Effector memory CD8-positive, alpha-beta T cell (primary cell): ENCODE measurements at regions not wholly inside any gene's neighbourhood (a gene's known extent, or its start where the extent isn't known, plus 50 kb on each side); places are given as distances from the start of the nearest gene placed in this dataset.

Source experiments
- ATAC-seq: fragments of 150-1000 bp; cut with Tn5 transposase; replicated peaks from 2 replicates; pipeline ENCODE4 v1.10.0; 2021; ENCODE audit warnings: mild to moderate bottlenecking, moderate library complexity
- DNase-seq, 3 experiments: peaks; one replicate each; pipeline ENCODE4 v3.0.0; 2021
- H3K27ac Mint-ChIP-seq, 2 donors: one replicate each; pipeline ENCODE4 v1.8.0; 2022; ENCODE audit warnings: mild to moderate bottlenecking in 2 of 2, mixed read lengths in 2 of 2, moderate library complexity in 2 of 2
- H3K27me3 Mint-ChIP-seq, 2 donors: one replicate each; pipeline ENCODE4 v1.8.0; 2022; ENCODE audit warnings: mixed read lengths in 2 of 2
- H3K36me3 Mint-ChIP-seq: one replicate; pipeline ENCODE4 v1.8.0; 2022; ENCODE audit warnings: mild to moderate bottlenecking, moderate library complexity, mixed read lengths; ENCODE audit not compliant: insufficient read depth
- H3K4me1 Mint-ChIP-seq, 2 donors: one replicate each; pipeline ENCODE4 v1.8.0; 2022; ENCODE audit warnings: low read depth in 2 of 2, mixed read lengths in 2 of 2
- H3K4me3 Mint-ChIP-seq, 2 donors: one replicate each; pipeline ENCODE4 v1.8.0; 2022; ENCODE audit warnings: mild to moderate bottlenecking in 2 of 2, mixed read lengths in 2 of 2, moderate library complexity in 2 of 2
- H3K9me3 Mint-ChIP-seq, 2 donors: one replicate each; pipeline ENCODE4 v1.8.0; 2022; ENCODE audit warnings: mixed read lengths in 2 of 2

DNA sequence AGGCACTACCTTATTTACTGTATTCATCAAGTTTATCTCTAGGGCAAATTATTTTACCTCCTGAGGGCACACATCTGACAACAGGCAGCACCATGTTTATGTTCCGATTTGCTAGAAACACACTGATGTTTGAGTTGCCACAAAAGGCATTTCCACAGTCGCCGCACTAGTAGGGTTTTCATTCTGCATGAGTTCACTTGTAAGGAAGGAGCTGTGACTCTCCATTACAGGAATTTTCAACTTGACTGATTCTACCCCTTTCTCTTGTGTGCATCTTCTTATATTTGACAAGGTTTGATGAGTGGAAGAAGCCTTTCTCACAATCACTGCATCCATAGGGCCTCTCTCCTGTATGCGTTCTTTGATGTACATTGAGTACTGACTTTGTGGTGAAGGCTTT is 455.9 kb upstream of the CNTN5 start:
- no peak for ATAC-seq
- Mint-ChIP-seq H3K4me3 (no peak overlapping the region), H3K4me1 (no peaks in the 10 kb centered on the region), H3K9me3 (peaks cover 6 to 7% of the 10 kb centered on the region in 2 donors), H3K36me3 (no peaks in the 10 kb centered on the region), H3K27ac (no peak overlapping the region), H3K27me3 (no peaks in the 10 kb centered on the region)
- DNase-seq = no peak

DNA sequence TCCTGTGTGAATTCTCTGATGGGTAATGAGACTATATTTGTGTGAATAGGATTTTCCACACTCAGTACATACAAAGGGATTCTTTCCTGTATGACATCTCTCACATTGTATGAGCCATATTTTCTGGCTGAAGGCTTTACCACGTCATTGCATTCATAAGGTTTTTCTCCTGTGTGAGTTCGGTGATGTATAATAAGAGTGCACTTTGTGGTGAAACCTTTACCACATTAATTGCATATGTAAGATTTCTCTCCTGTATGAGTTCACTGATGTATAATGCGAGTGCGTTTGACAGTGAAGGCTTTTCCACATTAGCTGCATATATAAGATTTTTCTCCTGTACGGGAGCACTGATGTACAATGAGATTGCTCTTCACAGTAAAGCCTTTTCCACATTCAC is 455.4 kb upstream of the CNTN5 start:
- Mint-ChIP-seq H3K36me3 (no peaks in the 10 kb centered on the region), H3K27ac (no peak overlapping the region), H3K27me3 (no peaks in the 10 kb centered on the region), H3K4me1 (no peaks in the 10 kb centered on the region), H3K9me3 (peaks cover 7 to 8% of the 10 kb centered on the region in 2 donors), H3K4me3 (no peak overlapping the region)
- ATAC-seq (no peak), DNase-seq (no peak)

DNA sequence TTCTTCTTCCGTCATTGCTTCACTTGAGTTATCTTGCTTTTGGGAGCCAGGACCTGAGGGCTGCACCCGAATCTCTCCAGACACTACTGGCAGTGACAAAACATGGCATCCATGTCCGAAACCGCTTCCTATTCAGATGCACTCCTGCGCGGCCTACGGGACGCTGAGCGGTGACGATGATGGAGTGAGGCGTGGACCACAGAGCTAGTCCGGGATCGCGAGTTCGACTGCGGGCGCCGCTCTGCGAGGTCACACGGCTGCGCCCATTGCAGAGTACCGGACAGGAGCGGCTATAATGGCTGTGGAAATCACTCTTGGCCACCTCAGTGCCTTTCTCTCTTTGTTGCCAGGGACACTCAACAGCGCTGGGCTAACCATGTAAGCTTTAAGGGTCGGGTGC is 453.8 kb upstream of the CNTN5 start:
- ATAC-seq = no peak
- DNase-seq = no peak
- Mint-ChIP-seq H3K4me3 (no peak overlapping the region), H3K9me3 (peaks cover 7 to 10% of the 10 kb centered on the region in 2 donors), H3K36me3 (no peaks in the 10 kb centered on the region), H3K27me3 (no peaks in the 10 kb centered on the region), H3K27ac (no peak overlapping the region), H3K4me1 (no peaks in the 10 kb centered on the region)

DNA sequence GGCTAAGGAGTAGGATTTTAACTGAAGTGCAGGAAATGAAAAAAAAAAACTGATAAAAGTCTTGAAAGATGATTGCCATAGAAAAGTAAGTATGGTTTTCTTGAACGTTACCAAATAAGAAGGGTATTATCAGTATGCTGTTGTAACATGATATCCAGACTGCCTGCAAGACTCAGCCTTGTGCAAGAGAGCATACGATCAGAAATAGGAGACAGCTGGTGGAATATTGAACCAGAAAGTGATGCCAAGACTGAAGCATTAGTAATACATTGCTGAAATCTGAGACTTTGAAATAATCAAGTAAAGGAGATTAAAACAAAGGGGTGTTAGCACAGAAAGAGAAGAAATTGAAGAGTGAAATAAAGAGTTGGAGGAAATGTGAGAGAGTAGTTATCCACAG is 452.7 kb upstream of the CNTN5 start:
- ATAC-seq (no peak), DNase-seq (no peak)
- H3K9me3 Mint-ChIP-seq = peaks cover 7 to 8% of the 10 kb centered on the region in 2 donors

DNA sequence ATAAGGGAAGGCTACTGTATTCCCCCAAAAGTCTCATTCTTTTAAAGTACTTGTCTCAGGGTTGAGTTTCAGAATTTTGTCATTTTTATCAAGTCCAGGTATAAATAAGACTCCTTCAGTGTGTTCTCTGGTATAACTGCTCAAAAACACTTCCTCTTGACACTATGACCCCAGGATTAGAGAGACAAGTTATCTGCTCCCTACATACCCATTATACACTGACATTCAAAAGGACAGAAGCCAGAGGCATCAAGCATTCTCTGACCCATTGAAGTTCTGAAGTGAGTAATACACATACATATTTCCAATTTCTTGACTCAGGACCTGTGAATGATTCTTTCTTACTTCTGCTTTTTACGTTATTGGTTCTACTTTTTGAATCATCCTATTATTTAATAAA is 447.8 kb upstream of the CNTN5 start:
- ATAC-seq (no peak), DNase-seq (no peak)
- Mint-ChIP-seq H3K36me3 (no peaks in the 10 kb centered on the region), H3K9me3 (peaks cover 5 to 9% of the 10 kb centered on the region in 2 donors), H3K4me3 (no peak overlapping the region), H3K27ac (no peak overlapping the region), H3K27me3 (no peaks in the 10 kb centered on the region), H3K4me1 (no peaks in the 10 kb centered on the region)

More for the DNA sequence above, 452.7 kb upstream of the CNTN5 start:
- no peak overlapping the region for H3K4me3 Mint-ChIP-seq
- H3K27me3 Mint-ChIP-seq = no peaks in the 10 kb centered on the region
- H3K4me1 Mint-ChIP-seq = no peaks in the 10 kb centered on the region
- no peak overlapping the region for H3K27ac Mint-ChIP-seq
- no peaks in the 10 kb centered on the region for H3K36me3 Mint-ChIP-seq

DNA sequence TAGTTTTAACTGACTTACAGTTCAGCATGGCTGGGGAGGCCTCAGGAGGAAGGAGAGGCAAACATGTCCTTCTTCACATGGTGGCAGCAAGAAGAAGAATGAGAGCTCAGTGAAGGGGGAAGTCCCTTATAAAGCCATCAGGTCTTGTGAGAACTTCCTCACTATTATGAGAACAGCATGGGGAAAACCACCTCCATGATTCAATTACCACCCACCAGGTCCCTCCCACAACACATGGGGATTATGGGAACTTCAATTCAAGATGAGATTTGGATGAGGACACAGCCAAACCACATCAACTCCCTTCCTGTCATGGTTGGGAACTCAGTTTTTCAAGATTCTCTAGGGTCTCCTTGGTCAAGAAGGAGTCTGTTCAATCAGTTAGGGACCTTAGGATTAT is 432.9 kb upstream of the CNTN5 start:
- ATAC-seq (no peak), DNase-seq (no peak)
- Mint-ChIP-seq H3K9me3 (peaks cover 4 to 7% of the 10 kb centered on the region in 2 donors), H3K27me3 (no peaks in the 10 kb centered on the region), H3K4me3 (no peak overlapping the region), H3K36me3 (no peaks in the 10 kb centered on the region), H3K4me1 (no peaks in the 10 kb centered on the region), H3K27ac (no peak overlapping the region)

DNA sequence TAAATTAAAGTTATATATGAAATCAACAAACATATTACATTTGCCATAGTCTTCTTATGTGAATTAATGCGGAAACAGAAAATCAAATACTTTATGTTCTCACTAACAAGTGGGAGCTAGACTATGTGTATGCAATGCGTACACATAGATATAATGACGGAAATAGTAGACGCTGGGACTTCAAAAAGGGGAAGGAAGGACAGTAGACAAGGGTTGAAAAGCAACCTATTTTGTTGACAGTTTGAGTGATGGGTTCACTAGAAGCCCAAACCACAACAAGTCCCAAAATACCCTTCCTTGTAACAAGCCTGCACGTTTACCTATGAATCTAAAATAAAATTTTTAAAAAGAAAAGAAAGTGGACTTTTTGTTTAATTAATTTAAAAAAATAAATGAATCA is 430.8 kb upstream of the CNTN5 start:
- no peaks in the 10 kb centered on the region for H3K36me3 Mint-ChIP-seq
- ATAC-seq = no peak
- no peak overlapping the region for H3K4me3 Mint-ChIP-seq
- H3K27me3 Mint-ChIP-seq = no peaks in the 10 kb centered on the region
- DNase-seq = no peak
- no peaks in the 10 kb centered on the region for H3K4me1 Mint-ChIP-seq
- H3K9me3 Mint-ChIP-seq = peaks cover 8 to 15% of the 10 kb centered on the region in 2 donors
- H3K27ac Mint-ChIP-seq = no peak overlapping the region

DNA sequence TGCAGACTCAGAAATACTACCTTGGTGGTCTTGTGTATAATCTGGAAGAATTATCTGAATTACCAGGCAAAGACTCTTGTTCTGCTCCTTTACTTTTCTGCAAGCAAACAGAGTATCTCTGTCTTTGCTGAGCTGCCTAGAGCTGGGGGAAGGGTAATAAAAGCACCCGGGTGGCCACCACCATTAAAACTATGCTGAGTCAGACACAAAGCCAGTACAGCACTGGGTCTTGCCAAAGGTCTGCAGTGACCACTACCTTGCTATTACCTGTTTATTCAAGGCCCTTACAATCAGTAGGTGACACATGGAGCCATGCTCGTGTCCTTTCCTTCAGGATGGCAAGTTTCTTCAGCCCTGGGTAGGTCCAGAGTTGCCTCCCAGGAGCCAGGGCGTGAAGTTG is 420.6 kb upstream of the CNTN5 start:
- no peak for ATAC-seq
- H3K9me3 Mint-ChIP-seq = peaks cover 5 to 8% of the 10 kb centered on the region in 2 donors
- no peak for DNase-seq
- H3K27ac Mint-ChIP-seq = no peak overlapping the region
- H3K36me3 Mint-ChIP-seq = peaks cover 4% of the 10 kb centered on the region
- H3K27me3 Mint-ChIP-seq = no peaks in the 10 kb centered on the region
- H3K4me1 Mint-ChIP-seq = no peaks in the 10 kb centered on the region
- H3K4me3 Mint-ChIP-seq = no peak overlapping the region

DNA sequence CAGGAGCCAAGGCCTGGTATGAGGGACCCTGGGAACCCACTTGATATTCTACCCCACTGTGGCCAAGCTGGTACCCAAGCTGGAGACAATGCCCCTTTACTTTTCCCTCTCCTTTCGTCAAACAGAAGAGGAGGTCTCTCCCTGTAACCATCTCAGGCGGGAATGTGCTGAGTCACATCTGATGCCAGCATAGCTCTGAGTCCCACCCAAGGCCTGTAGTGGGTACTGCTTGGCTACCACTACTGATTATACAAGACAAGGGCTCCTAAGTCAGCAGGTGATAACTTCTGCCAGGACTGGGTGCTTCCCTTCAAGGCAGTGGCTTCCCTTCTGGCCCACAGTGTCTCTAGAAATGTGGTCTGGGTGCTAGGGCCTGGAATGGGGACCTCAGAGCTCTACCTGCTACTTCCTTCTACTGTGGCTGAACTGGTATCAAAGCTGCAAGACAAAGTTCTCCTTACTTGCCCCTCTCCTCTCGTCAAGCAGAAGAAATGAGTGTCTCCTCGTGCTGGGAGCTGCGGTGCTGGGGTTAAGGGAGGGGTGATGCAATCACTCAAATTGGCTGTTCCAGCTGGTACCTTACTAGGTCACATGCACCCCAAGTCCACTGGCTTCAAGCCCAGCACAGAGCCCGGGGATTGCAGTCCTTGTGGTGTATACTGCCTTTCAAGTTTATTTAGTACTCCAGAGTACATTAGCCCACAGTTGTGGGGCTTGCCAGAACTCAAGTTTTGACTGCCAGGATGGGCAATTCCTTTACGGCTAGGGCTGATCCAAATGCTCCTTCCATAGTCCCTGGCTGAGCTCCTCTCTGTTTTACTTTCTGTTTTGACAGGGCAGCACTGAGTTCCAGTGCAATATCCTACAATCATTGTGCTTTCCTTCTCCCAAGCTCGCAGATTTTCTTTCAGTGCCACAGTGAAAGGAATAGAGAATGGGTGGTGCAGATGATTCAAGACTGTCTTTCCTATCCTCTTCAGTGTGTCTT is 419.7 kb upstream of the CNTN5 start:
- H3K27ac Mint-ChIP-seq = no peak overlapping the region

DNA sequence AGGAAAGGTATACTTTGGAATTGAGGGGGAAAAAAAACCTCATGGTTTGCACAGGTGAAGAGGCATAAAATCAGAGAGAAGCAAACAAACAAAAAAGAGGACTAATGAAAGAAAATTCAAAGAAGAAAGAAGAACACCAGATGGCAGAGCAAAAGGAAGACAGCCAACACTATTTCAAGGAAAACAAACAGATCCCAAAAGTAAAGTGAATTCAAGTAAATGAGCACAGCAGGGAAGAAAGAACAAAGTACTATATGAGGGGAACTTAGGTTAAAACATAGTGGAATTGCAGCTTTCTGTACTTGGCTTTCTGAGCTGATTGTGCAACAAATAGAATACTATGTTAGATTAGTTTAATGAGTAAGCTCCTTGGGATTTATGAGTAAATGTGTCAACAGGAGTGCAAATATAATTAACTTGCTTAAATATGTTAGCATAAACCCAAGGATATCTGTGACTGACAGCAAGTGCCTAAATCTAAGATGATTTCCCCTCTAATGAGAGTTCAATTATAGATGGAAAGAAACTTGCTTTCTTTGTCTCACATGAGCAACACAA is 404.6 kb upstream of the CNTN5 start:
- H3K4me3 Mint-ChIP-seq = no peak overlapping the region
- no peak overlapping the region for H3K27ac Mint-ChIP-seq
- no peak for DNase-seq
- H3K4me1 Mint-ChIP-seq = no peaks in the 10 kb centered on the region
- no peak for ATAC-seq
- peaks cover 13 to 26% of the 10 kb centered on the region in 2 donors for H3K9me3 Mint-ChIP-seq
- no peaks in the 10 kb centered on the region for H3K27me3 Mint-ChIP-seq
- peaks cover 2% of the 10 kb centered on the region for H3K36me3 Mint-ChIP-seq

More for the DNA sequence above, 419.7 kb upstream of the CNTN5 start:
- Mint-ChIP-seq H3K36me3 (peaks cover 4% of the 10 kb centered on the region), H3K4me1 (no peaks in the 10 kb centered on the region), H3K9me3 (peaks cover 5 to 8% of the 10 kb centered on the region in 2 donors), H3K27me3 (no peaks in the 10 kb centered on the region), H3K4me3 (no peak overlapping the region)
- no peak for ATAC-seq
- no peak for DNase-seq

DNA sequence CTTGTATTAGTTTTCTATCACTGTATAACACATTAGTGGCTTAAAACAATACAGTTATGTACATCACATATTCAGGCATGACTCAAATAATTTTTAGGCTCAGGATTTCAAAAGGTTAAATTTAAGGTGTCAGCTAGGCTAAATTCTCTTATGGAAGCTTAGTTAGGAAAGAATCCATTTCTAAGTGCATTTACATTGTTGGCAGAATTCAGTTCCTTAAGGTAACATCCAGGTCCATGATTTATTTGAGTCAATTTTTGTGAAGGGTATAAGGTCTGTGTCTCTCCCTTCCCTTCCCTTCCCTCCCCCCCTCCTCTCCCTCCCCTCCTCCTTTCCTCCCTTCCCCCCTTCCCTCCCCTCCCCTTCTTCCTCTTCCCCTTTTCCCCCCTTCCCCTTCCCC is 399.0 kb upstream of the CNTN5 start:
- peaks cover 2% of the 10 kb centered on the region for H3K36me3 Mint-ChIP-seq
- no peak overlapping the region for H3K4me3 Mint-ChIP-seq
- no peak overlapping the region for H3K27ac Mint-ChIP-seq
- no peak for ATAC-seq
- H3K9me3 Mint-ChIP-seq = peaks cover 18 to 31% of the 10 kb centered on the region in 2 donors
- H3K4me1 Mint-ChIP-seq = peaks cover 0 to 1% of the 10 kb centered on the region in 2 donors
- no peaks in the 10 kb centered on the region for H3K27me3 Mint-ChIP-seq
- DNase-seq = no peak

DNA sequence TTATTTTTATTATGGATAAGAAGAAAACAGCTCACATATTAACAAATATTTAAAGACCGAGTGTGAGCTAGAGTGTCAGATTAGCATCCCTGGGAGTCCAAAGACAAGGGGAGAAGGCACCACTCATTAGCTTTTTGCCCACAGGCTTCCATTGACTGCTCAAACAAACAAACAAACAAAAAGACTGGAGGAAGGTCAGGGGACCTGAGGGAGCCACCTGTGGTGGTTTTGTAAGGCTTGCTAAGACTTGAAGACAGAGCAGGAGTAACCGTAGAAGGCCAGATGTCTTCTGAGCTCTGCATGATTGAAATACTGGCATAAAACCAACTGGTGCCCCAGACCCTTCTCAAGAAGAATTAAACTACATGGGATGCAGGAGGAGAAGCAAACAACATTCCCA is 395.2 kb upstream of the CNTN5 start:
- H3K27me3 Mint-ChIP-seq = no peaks in the 10 kb centered on the region
- H3K36me3 Mint-ChIP-seq = no peaks in the 10 kb centered on the region
- no peak overlapping the region for H3K27ac Mint-ChIP-seq
- no peak for DNase-seq
- no peak for ATAC-seq
- no peak overlapping the region for H3K4me3 Mint-ChIP-seq
- peaks cover 0 to 1% of the 10 kb centered on the region in 2 donors for H3K4me1 Mint-ChIP-seq
- H3K9me3 Mint-ChIP-seq = peaks cover 10 to 18% of the 10 kb centered on the region in 2 donors

DNA sequence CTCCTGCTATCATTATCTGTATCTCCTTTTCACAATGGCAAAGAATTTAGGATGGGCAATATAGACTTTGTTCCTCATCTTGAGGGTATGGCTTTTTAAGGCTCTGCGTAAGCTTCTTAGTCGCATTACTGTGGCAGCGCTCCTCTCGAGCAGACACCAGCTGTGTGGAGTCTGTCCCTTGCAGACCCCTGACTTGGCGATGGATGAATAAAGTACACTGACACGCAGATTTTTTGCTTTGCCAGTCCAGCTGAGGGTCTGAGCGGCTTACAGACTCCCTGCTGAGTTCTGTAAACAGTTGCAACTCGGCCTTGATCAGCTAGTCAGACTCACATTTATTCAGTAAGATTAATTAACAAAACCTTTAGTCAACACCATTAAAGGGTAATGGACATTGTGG is 390.0 kb upstream of the CNTN5 start:
- H3K36me3 Mint-ChIP-seq = no peaks in the 10 kb centered on the region
- DNase-seq = no peak
- H3K27me3 Mint-ChIP-seq = no peaks in the 10 kb centered on the region
- H3K4me1 Mint-ChIP-seq = no peaks in the 10 kb centered on the region
- H3K4me3 Mint-ChIP-seq = no peak overlapping the region
- peaks cover 0 to 10% of the 10 kb centered on the region in 2 donors for H3K9me3 Mint-ChIP-seq
- no peak for ATAC-seq
- H3K27ac Mint-ChIP-seq = no peak overlapping the region

DNA sequence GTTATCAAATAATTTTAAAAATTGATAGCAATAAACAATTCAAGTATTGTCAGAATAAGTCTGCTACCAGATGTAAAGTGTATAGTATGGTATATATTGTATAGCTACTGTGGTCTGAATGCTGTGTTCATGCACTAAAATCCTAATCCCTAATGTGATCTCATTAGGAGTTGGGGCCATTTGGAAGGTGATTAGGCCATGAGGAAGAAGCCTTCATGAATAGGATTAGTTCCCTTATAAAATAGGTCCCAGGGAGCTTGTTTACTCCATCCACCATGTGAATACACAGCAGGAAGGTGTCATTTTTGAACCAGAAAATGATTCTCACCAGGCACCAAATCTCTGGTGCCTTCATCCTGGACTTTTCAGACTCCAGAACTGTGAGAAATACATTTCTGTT is 363.0 kb upstream of the CNTN5 start:
- Mint-ChIP-seq H3K9me3 (peaks cover 4 to 20% of the 10 kb centered on the region in 2 donors), H3K27me3 (no peaks in the 10 kb centered on the region), H3K4me1 (no peaks in the 10 kb centered on the region), H3K4me3 (no peak overlapping the region), H3K36me3 (no peaks in the 10 kb centered on the region), H3K27ac (no peak overlapping the region)
- no peak for DNase-seq
- ATAC-seq = no peak
